NCI-H1092 treated with DMSO at 0.1 percent for 48 hours (cell line): ENCODE measurements at regions not wholly inside any gene's neighbourhood (a gene's known extent, or its start where the extent isn't known, plus 50 kb on each side); places are given as distances from the start of the nearest gene placed in this dataset.
A peak's percentile ranks its signal among the peaks of the same experiment; 100 is the strongest.
"Not testable (repeated sequence)": the region's sequence is repeated elsewhere in the genome, so short reads cannot be mapped to it uniquely, and the experiment has no call there.

Source experiments
- DNase-seq: peaks from one replicate; lab custom pipeline; 2025; lab: John Stamatoyannopoulos, UW

DNA sequence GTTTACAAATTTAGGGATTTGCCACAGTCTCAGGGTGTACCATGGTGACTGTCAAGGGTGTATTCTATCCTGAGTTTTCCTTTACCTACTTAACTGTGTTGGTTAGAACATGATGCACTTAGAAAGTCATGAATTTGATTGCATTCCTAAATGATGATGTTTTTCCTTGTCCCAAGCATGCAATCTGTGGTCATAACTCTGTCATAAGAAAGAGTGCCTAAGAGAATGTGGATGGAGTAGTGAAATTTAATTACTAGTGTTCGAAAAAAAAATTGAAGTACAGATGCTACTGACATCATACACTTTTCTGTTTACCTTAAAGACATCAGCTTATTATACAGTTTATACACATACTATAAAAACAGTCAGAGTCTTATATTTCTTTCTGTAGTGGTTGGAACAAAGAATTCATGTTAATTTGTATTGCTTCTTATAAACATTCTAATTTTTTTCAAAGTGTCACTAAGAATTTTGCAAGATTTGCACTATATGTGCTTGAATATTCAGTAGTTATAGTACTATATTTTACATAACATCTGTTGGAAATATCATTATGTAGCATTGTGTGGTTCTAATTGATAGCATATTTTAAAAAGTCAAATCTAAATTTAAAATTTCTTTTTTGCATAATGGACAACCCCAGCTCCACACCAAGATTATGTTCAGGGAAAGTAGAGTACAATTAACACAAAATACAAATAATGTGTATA lies 231.3 kb upstream of the KCNMB2 start:
- DNase-seq = no peak

DNA sequence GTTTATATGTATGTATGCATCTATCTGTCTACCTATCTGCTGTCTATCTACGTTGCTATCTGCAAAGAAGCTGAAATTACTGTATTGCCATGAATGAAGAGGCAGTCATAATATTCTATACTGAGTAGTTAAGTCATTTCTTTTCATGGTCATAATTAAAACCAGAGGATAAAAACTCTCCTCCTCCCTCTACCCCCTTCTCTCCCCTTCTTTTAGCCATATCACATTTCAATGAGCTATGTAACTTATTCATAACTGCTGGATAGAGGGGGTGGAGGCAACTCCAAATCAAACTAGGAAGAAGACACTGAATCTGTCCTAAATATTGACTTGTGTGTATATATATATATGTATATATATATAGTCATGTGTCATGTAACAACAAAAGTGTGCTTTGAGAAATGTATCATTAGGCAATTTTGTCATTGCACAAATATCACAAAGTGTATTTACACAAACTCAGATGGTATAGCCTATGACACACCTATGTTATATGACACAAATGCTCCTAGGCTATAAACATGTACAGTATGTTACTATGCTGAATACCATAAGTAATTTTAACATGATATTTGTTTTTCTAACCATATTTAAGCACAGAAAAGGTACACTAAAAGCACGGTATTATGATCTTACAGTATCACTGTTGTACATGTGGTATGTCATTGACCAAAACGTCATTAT lies 229.7 kb upstream of the KCNMB2 start:
- no peak for DNase-seq

DNA sequence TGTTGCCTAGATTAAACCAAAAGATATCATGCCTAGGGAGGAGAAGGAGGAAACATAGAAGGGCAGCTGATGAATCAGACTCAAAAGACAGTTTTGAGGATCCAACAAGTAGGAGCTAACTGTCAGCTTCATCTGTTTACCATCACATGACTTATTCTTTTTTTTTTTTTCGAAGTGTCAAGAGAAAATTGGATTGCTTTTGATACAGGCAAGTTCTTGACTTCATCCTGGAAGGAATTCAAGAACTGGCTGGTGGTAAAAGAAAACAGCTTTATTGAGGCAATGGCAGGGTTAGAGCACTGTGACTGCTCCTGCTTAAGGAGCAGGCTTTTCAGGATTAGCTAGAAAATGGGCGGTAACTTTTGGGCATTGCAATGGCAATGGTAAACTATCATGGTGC lies 227.5 kb upstream of the KCNMB2 start:
- DNase-seq = no peak

DNA sequence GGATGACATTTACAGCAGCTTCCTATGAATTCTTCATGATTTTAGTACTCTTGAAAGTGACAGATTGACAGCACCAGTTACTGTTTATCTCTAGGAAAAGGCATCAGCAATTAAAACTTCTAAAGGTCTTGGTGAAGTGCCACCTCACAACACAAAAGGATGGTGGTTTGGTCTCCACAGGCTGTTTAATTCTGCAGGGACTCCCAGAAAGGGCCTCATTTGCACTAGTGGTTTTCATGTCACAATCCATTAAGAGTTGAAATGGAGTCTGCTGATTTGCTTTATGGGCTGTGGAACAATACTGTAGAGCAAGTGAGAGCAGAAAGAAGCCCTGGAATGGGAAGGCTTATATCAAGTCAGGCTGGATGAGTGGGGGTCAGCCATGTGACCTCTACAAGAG lies 225.3 kb upstream of the KCNMB2 start:
- no peak for DNase-seq

DNA sequence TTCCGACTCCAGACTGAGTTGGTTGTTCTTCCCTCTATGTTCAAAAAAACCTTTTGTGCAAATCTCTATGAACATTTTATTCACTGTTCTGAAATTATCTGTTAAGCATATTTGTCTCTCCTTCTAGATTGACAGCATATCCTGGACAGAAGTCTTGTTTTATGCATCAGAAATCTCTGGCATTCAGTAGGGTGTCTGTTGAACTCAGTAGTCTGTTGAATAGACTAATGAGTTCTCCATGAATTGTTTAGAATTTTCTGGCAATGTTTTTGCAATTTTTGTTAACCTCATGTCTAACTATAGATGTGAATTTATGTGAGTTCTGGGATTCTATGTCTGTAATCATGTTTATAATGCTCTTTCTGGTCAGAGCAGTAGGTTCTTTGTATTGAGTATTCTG lies 222.5 kb upstream of the KCNMB2 start:
- no peak for DNase-seq

DNA sequence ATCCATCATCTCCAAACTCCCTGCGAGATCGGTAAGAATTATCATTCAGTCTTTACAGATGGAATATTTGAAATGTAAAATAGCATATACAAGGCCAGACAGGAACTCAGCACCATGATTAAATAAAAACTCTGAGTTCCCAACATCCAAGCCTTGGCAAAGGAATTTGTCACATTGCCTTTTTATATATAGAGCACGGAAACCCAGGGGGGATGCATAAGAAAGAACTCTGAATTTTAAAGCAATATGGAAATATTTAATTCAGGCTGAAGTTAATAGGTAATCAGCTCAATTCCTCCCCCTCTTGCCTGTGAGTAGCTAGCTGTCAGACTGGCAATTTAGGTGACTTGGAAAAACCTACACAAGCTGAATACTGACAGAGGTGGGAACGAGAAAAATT lies 217.9 kb upstream of the KCNMB2 start:
- DNase-seq = no peak

DNA sequence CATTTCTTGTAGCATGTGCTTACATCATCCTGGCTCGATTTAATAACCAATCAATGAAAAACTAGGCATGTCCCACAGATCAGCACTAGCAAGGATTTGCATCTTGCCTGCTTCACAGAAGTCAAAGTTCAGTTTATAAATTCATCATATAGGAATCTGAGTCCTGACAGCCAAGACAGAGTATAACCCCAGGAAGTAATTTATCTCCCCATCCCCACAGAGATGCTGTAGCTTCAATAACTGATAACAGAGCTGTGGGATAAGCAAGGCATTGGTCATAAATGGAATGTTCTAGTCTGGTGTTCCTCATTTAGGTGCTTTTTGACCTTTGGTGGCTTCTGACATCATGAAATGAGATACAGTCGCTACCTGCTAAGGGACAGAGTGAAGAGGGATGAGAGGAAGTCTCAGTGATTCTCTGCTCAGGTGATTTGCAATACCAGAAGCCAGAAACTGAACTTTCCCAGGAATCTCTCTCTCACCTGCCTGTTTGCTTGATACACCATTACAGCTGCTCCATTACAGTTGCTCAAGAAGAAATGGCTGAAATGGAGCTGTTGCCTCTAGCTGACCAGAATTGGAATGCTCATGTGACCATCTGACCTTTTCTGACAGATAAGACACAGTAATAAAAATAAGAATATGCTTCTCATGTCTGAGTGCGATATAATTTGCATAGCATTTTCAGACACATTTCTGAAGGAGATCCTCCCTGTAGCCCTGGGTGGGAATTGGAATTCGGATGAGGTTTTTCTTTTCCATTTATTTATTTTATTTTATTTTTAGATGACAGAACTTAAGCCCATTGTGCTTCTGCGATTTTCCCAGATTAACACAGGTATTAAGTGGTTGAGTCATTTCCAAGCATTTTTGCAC lies 217.1 kb upstream of the KCNMB2 start:
- no peak for DNase-seq

DNA sequence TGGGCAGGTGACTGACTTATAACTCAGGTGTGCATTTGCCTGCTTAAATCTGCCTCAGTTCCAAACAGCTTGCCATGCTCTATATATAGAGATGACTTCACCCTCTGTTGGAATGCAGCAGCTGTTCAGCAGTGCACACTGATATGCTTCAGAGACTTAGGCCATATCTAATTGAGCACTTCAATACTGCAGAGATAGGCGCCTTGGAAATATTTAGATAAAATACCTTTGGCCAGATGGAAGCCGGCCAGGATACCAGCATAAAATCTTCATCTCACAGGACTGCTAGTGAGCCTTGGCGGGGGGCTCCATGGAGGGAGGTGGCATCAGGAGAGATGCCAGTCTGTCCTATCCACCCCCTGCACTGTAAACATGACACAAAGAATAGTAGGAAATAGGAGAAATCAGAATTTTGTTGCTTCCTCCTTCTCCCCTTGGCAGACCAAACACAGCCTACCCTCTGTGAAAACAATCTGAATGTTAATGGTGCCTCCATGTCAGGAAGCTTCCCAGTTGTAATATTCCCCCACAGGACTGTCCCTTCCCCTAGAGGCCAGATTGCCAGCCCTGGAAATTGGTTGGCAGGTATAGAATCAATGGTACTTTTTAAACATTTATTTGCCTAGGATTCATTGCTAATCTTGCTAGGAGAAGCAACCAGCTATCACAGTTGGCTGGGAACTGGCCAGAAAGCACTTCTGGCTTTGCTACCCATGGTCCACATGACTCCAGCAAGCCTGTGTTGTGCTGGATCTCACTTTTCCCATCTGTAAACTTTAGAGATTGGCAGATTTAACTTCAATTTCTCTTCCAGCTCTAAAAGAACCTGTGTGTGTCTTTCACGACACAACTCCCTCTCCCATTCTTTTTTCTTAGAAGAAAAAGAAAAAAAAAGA lies 215.5 kb upstream of the KCNMB2 start:
- DNase-seq = no peak

DNA sequence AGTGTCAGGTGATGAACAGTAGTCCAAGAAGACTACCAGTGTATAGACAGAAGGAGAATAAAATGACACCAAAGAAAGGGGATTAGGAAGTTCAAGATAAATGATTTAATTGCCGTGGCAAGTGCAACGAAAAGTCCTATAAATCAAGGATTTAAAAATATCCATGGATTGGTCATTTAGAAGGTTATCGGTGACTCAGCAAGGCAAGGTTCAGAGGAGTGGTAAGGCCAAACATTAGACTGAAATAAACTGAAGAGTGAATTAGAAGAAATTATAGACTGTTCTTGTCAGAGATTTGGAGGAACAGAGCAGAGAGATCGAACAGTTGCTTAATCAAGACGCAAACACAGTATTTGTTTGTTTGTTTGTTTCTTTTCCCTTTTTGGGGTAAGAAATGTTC lies 211.9 kb upstream of the KCNMB2 start:
- no peak for DNase-seq

DNA sequence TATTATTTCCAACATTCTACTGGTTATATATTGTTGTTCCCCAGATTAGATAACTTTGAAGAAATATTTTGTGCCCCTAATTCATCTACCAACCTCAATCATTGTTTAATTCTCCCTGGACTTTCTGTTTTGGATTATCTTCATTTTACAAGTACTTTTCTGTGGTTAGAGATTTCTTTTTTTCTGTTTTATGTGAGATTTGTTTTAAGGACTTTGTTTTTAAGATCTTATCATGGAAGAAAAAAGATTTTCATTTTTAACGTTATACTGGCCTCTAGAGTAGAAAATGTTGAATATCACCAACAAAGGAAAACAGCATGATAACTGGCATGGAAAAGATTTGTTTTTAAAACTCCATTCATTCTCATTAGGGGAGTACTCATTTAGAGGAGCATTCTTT lies 210.9 kb upstream of the KCNMB2 start:
- DNase-seq = peak; percentile 19

DNA sequence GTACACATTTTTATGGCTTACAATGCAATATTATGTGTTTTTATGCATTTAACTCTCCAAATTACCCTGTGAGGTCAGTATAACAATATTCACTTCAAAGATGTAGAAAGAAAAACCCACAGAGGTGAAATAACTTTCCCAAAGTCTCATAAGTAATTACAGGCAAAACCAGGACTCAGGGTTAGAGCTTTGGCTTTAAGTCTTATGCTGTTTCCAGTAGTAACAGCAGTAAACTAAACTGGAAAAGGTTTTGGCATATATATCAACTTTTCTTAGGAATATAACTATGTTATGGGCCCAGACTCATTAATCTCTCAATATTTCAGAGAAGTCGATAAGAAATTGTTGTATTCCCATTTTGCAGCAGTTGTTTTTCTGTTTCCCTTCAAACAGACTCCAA lies 206.3 kb upstream of the KCNMB2 start:
- DNase-seq = no peak

DNA sequence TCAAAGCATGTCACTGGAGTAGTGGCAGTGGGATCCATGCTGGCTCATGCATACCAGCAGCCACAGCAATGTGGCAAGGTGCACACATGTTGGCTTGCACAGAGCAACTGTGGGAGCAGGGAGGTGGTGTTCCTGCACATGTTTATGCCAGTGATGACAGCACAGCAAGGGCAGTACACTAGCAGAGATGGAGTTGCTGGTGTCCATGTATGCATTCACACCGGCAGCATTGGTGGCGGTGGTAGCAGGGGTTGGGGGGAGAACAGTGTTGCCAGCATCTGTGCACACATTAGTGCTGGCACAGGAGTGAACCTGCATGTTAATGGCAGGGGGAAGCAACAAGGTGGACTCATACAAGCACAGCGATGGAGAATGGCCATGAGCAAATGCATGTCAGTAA lies 202.0 kb upstream of the KCNMB2 start:
- DNase-seq = no peak

DNA sequence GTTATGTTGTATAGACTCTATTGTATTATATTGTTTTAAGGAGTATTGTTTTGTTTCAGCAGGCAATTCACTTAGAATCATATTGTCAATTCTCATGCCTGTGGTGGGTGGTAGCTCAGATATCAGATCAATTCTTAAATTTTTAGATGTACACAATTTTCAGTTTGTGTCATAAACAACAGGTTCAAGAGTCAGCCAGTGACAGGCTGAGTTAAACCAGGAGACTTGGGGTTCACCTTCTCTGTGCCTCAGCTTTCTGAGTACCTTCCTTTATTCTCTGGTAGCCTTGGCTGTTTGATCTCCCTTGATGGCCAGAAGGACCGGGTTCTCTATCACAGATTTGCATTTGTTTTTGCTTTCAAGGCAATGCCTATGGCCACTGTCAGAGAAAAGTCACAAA lies 199.9 kb upstream of the KCNMB2 start:
- DNase-seq = no peak

DNA sequence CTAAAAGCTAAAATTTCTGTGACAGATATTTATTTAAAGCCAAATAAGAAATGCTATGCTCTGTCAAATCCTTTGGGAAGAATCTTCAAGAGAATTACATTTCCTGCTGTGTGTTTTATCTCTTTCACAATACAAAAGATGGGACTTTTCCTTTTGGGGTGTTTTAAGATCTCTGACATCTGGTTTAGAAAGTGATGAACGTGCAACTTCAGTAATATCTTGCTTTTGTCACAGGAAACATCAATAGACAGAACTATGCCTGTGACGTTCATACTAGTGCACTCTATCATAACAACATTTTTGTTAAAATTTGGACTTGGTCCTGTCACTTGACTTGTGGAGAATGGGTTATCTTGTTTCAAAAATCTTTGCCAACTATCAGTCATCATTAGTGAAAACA lies 195.7 kb upstream of the KCNMB2 start:
- no peak for DNase-seq

DNA sequence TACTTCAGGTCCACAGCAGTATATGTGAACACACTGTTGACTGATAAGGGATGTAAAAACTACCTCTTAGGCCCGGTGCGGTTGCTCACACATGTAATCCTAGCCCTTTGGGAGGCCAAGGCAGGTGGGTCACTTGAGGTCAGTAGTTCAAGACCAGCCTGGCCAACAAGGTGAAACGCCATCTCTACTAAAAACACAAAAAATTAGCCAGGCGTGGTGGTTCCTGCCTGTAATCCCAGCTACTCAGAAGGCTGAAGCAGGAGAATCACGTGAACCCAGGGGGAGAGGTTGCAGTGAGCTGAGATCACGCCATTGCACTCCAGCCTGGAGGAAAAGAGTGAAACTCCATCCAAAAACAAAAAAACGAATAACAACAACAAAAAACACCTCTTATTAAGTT lies 194.6 kb upstream of the KCNMB2 start:
- no peak for DNase-seq

DNA sequence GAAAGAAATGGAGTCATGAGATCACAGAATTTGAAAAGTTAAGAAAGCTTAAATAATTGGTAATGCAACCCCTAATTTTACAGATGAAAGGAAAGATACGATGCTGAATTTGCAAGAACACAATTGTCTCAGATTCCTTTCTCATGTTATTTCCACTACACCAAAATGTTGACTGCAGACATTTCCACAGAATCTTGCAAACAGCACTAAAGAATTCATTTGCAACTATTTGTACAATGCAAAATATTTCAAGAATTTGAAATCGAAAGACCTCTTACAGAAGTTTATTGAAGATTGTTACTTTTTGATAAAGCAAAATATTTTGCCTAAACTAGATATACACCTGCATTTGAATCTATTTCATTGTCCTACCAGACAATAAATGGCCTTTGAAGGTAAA lies 194.1 kb upstream of the KCNMB2 start:
- DNase-seq = no peak

DNA sequence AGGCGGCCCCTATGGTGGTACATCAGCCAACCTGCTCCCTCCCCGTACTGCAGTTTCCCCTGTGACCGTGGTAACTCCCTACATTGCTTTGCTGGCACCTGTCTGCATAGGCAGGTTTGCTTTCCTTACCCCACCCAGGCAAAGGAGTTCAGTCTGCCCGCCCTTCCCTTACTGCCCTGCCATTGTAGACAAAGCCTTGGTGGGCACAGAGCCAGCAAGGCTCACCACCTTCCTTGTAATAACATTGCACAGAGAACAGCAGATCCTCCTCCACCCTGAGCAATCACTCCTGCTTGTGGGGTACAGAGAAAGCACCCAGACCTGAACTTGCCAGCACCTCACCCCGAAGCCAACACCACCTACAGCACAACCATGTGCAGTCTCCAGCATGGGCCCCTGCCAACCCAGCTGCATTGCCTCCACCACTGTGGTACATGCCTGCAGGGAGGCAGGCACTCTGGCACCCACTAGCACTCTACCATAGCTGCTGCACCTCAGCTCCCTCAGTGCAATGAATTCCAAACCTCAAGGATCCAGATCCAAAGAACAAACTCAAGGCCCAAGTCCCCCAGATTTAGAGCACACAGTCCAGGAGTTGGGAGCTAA lies 192.7 kb upstream of the KCNMB2 start:
- no peak for DNase-seq

DNA sequence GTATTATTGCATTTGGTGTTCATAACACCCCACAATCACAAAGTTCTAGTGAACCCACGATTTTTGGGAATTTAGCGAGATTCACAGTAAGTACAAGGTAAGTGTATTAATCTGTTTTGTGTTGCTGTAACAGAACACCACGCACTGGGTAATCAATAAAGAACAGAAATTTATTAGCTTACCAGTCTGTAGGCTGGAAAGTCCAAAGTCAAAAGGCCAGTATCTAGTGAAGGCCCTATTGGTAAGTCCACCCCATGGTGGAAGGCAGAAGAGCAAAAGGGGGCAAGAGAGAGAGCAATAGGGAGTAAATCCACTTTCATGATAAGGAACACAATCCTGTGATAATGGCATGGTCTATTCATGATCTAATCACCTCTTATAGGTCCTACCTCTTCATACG lies 190.3 kb upstream of the KCNMB2 start:
- no peak for DNase-seq

DNA sequence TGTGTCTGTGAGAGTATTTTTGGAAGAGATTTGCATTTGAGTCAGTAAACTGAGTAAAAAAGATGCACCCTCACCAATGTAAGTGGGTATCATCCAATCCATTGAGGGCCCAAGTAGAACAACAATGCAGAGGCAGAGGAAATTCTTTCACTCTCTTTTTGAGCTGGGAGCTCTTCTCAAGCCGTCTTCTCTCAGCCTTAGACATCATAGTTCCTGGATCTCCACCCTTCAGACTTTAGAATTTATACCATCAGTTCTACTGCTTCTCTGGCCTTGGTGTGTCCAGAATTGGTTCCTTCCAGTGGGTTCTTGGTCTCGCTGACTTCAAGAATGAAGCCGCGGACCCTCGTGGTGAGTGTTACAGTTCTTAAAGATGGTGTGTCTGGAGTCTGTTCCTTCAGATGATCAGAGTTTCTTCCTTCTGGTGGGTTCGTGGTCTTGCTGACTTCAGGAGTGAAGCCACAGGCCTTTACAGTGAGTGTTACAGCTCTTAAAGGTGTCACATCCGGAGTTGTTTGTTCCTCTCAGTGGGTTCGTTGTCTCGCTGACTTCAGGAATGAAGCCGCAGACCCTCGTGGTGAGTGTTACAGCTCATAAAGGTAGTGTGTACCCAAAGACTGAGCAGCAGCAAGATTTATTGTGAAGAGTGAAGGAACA lies 187.5 kb upstream of the KCNMB2 start:
- not testable (repeated sequence) for DNase-seq

DNA sequence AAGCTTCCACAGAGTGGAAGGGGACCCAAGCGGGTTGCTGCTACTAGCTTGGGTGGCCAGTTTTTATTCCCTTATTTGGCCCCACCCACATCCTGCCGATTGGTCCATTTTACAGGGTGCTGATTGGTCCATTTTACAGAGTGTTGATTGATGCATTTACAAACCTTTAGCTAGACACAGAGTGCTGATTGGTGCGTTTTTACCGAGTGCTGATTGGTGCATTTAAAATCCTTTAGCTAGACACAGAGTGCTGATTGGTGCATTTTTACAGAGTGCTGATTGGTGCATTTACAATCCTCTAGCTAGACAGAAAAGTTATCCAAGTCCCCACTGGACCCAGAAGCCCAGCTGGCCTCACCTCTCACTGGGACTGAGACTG lies 187.0 kb upstream of the KCNMB2 start:
- DNase-seq = not testable (repeated sequence)

DNA sequence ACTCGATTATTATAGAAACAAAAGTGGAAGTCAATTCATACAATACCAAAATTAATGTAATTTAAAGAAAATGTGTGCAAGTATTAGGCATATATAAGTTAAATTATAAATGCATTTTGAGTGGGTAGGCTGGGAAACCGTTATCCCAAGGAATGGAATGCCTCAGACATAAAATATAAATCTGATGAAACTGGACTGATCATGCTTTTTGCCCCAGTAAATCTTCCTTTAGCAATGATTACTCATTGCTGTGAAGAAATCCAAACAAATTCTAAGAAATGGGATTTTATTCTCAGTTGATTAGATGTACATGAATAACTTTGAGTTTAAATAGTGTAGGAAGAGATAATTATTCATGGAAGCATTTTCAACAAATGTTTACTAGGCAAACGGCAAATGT lies 185.5 kb upstream of the KCNMB2 start:
- no peak for DNase-seq
